CD4-positive, alpha-beta T cell (primary cell): ENCODE measurements at regions not wholly inside any gene's neighbourhood (a gene's known extent, or its start where the extent isn't known, plus 50 kb on each side); places are given as distances from the start of the nearest gene placed in this dataset.

Source experiments
- ATAC-seq: fragments of 200-7000 bp; cut with Tn5 transposase; one replicate; pipeline ENCODE4 v1.10.0; 2022; ENCODE audit warnings: mild to moderate bottlenecking; ENCODE audit not compliant: poor library complexity
- CTCF ChIA-PET: fragments of 350-600 bp; sonication (Branson Sonifier 250); formaldehyde crosslinking; loops from one replicate; lab custom pipeline; 2021; ENCODE audit warnings: antibody characterized with exemption, inconsistent platforms; lab: Charles Lee
- POLR2A ChIA-PET: fragments of 350-600 bp; sonication (Branson Sonifier 250); formaldehyde crosslinking; loops from one replicate; lab custom pipeline; 2021; ENCODE audit warnings: antibody characterized with exemption, inconsistent platforms; lab: Charles Lee
- DNase-seq, 14 experiments: peaks; one replicate each; pipeline ENCODE4 v3.0.0-alpha.2; 2013 to 2020; ENCODE audit warnings: mixed read lengths in 2 of 14
- H3K27ac ChIP-seq, 2 donors: one replicate each; pipeline versions ENCODE4 v1.5.1 to v1.7.0; 2013; ENCODE audit warnings: low read length in 2 of 2, low read depth in 1 of 2, mild to moderate bottlenecking in 1 of 2
- H3K27me3 ChIP-seq, 2 experiments: 1 replicate in 1 of 2; 2 replicates in 1 of 2; pipeline versions ENCODE4 v1.6.1 to v1.7.0; 2013; ENCODE audit warnings: low read length in 2 of 2, control low read depth in 1 of 2, mild to moderate bottlenecking in 1 of 2, moderate library complexity in 1 of 2; ENCODE audit not compliant: insufficient read depth in 2 of 2, control insufficient read depth in 1 of 2
- H3K36me3 ChIP-seq: one replicate; pipeline ENCODE4 v1.6.1; 2013; ENCODE audit warnings: low read length, control low read depth; ENCODE audit not compliant: insufficient read depth
- H3K4me1 ChIP-seq: one replicate; pipeline ENCODE4 v1.6.1; 2013; ENCODE audit warnings: low read length, control low read depth; ENCODE audit not compliant: insufficient read depth
- H3K4me3 ChIP-seq: one replicate; pipeline ENCODE4 v1.5.1; 2013; ENCODE audit warnings: mild to moderate bottlenecking, low read length, moderate library complexity
- H3K9me3 ChIP-seq, 2 experiments: 1 replicate in 1 of 2; 2 replicates in 1 of 2; pipeline versions ENCODE4 v1.6.1 to v1.7.0; 2013; ENCODE audit warnings: low read length in 2 of 2, mild to moderate bottlenecking in 2 of 2, control low read depth in 1 of 2, moderate library complexity in 1 of 2; ENCODE audit not compliant: control insufficient read depth in 1 of 2, insufficient read depth in 1 of 2
- H3K27ac Mint-ChIP-seq: one replicate; pipeline ENCODE4 v1.8.0; 2020; ENCODE audit warnings: mixed read lengths
- H3K27me3 Mint-ChIP-seq: one replicate; pipeline ENCODE4 v1.8.0; 2021; ENCODE audit warnings: mixed read lengths
- H3K36me3 Mint-ChIP-seq: one replicate; pipeline ENCODE4 v1.8.0; 2021; ENCODE audit warnings: low read depth, mixed read lengths
- H3K4me1 Mint-ChIP-seq: one replicate; pipeline ENCODE4 v1.8.0; 2021; ENCODE audit warnings: low read depth, mixed read lengths
- H3K4me3 Mint-ChIP-seq: one replicate; pipeline ENCODE4 v1.8.0; 2020; ENCODE audit warnings: mild to moderate bottlenecking, mixed read lengths
- H3K9me3 Mint-ChIP-seq: one replicate; pipeline ENCODE4 v1.8.0; 2020; ENCODE audit warnings: mixed read lengths
- CTCF ChIP-seq: fragments of 200-600 bp; IDR thresholded peaks from one replicate; pipeline ENCODE4 v1.8.0; 2022; ENCODE audit warnings: antibody characterized with exemption, mild to moderate bottlenecking
- intact Hi-C, 2 experiments: fragments of 100-400 bp; cut with DNase I in 1 of 2; cut with micrococcal nuclease in 1 of 2; formaldehyde crosslinking; loops; one replicate each; pipeline versions ENCODE4 v1.15.1 to v1.9.0; 2023 to 2025; cut with DNase I, micrococcal nuclease

- no peaks in the 10 kb centered on the region for H3K36me3 ChIP-seq
- TF ChIP-seq CTCF, result no peak
- ATAC-seq, result no peak
- no peaks in the 10 kb centered on the region for H3K36me3 Mint-ChIP-seq
- DNase-seq, result no peak
- H3K4me1 Mint-ChIP-seq, result no peaks in the 10 kb centered on the region
- H3K27me3 ChIP-seq, result no peaks in the 10 kb centered on the region
- H3K27me3 Mint-ChIP-seq, result no peaks in the 10 kb centered on the region
- H3K4me3 Mint-ChIP-seq, result no peak overlapping the region
- ChIA-PET POLR2A (no interaction called here), CTCF (no interaction called here)
- H3K27ac ChIP-seq, result no peak overlapping the region
- H3K4me1 ChIP-seq, result no peaks in the 10 kb centered on the region
- H3K9me3 Mint-ChIP-seq, result peaks cover 7% of the 10 kb centered on the region
- no peak overlapping the region for H3K4me3 ChIP-seq
- H3K27ac Mint-ChIP-seq, result no peak overlapping the region
- H3K9me3 ChIP-seq, result peaks cover 0 to 8% of the 10 kb centered on the region in 2 experiments
- intact Hi-C loops, result no loop called here
These were observed 105.3 kb upstream of the PDZRN3 start for GRCh38 chr3:73729969-73730440.

GRCh38 chr3:73727854-73728253 lies 103.1 kb upstream of the PDZRN3 start:
- Histone ChIP-seq H3K27me3 (no peaks in the 10 kb centered on the region), H3K4me1 (no peaks in the 10 kb centered on the region), H3K9me3 (peaks cover 0 to 8% of the 10 kb centered on the region in 2 experiments), H3K27ac (no peak overlapping the region), H3K36me3 (no peaks in the 10 kb centered on the region), H3K4me3 (no peak overlapping the region)
- Mint-ChIP-seq H3K27ac (no peak overlapping the region), H3K4me1 (no peaks in the 10 kb centered on the region), H3K9me3 (peaks cover 10% of the 10 kb centered on the region), H3K27me3 (no peaks in the 10 kb centered on the region), H3K4me3 (no peak overlapping the region), H3K36me3 (no peaks in the 10 kb centered on the region)
- ChIA-PET CTCF (no interaction called here), POLR2A (no interaction called here)
- intact Hi-C loops, result no loop called here
- no peak for DNase-seq
- no peak for TF ChIP-seq CTCF
- no peak for ATAC-seq

- Histone ChIP-seq H3K36me3 (no peaks in the 10 kb centered on the region), H3K9me3 (peaks cover 0 to 8% of the 10 kb centered on the region in 2 experiments), H3K27ac (no peak overlapping the region), H3K4me1 (no peaks in the 10 kb centered on the region), H3K4me3 (no peak overlapping the region), H3K27me3 (no peaks in the 10 kb centered on the region)
- DNase-seq, result no peak
- Mint-ChIP-seq H3K4me3 (no peak overlapping the region), H3K9me3 (peaks cover 10% of the 10 kb centered on the region), H3K4me1 (no peaks in the 10 kb centered on the region), H3K36me3 (no peaks in the 10 kb centered on the region), H3K27ac (no peak overlapping the region), H3K27me3 (no peaks in the 10 kb centered on the region)
- ChIA-PET CTCF (no interaction called here), POLR2A (no interaction called here)
- TF ChIP-seq CTCF, result no peak
- intact Hi-C loops, result no loop called here
- ATAC-seq, result no peak
These were observed 102.5 kb upstream of the PDZRN3 start for GRCh38 chr3:73727117-73727821.
